ENCODE measurements at regions not wholly inside any gene's neighbourhood (a gene's known extent, or its start where the extent isn't known, plus 50 kb on each side); places are given as distances from the start of the nearest gene placed in this dataset.

DNA sequence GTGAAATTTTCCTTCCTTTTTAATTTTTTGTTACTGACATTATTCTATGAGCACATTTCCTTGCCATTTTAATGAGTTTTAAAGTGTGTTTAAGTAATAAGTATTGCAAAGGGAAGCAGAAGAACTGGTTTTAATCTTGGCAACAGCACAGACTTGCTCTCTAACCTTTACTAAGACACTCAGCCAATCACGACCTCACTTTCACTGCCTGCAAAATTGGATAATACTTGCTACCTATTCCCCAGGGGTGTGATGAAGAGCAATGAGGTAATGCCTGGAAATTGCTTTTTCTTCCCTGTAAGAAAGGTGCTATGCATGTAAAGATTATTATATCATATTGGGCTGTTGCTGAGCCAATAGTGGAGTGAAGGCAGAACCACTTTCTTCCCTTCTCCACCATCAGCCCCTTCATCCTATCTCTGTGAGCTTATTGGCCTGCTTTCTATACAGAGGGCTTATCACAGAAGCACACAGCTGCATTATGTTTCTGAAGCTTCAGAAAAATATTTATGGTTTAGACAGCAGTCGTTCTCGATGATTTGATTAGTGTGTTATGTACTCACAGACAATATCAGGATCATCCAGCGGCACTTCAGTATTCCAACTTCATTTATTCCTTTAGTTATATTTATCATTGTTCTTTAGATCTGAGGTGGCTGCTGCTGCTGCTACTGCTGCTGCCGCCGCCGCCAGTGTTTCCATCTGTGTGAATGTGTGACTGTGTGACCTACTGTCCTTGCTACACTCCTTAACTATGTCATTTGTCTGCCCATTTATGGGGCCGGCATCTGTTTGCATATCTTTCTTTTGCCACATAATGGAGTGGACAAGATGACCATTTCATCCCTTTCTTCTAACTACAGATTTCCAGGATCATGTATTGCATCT, 255.1 kb downstream of the C4orf33 start:
- Mint-ChIP-seq H3K4me1 (no peaks in the 10 kb centered on the region), H3K9me3 (no peaks in the 10 kb centered on the region), H3K36me3 (no peaks in the 10 kb centered on the region), H3K27ac (no peak overlapping the region), H3K27me3 (peaks cover 13% of the 10 kb centered on the region), H3K4me3 (no peak overlapping the region)
- DNase-seq: no peak

DNA sequence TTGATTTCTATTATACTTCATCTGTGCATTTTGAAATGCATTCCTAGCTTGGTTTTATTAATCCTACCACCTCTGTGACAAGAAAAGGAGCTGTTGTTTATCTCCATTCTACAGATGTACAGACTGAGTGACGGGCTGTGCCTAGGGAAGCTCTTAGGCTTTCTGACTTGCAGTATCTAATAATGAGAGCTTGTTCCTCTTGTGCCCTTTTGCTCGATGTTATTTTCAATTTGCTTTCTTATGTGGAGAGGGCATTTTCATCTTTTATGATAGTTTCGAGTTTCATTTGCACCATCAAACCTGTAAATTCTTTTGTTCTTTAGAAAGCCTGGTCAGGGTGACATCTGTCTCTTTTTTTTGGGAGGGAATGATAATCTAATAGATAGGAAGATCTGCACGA, 256.5 kb downstream of the C4orf33 start:
- DNase-seq: no peak
- no peaks in the 10 kb centered on the region for H3K36me3 Mint-ChIP-seq
- H3K4me3 Mint-ChIP-seq: no peak overlapping the region
- H3K27me3 Mint-ChIP-seq: peaks cover 13% of the 10 kb centered on the region
- H3K27ac Mint-ChIP-seq: no peak overlapping the region
- no peaks in the 10 kb centered on the region for H3K4me1 Mint-ChIP-seq
- no peaks in the 10 kb centered on the region for H3K9me3 Mint-ChIP-seq

DNA sequence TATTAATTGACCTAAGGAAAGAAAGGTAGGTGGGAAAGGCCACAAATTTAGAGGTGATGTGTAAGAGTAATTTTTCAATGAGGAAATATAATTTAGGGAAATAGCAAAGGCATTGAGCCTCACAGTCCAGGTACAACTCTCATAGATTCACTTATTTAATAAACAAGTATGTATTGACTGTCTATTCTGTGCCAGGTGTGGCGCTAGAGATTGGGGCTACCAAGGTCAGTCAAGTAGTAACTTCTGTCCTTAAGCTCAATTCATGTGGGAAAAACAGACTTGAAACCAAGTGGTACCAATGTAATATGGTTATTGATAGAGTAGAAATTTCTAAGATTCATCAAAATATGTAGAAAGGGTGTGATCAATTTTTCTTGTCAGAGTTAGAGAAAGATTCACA, 257.5 kb downstream of the C4orf33 start:
- no peaks in the 10 kb centered on the region for H3K36me3 Mint-ChIP-seq

DNA sequence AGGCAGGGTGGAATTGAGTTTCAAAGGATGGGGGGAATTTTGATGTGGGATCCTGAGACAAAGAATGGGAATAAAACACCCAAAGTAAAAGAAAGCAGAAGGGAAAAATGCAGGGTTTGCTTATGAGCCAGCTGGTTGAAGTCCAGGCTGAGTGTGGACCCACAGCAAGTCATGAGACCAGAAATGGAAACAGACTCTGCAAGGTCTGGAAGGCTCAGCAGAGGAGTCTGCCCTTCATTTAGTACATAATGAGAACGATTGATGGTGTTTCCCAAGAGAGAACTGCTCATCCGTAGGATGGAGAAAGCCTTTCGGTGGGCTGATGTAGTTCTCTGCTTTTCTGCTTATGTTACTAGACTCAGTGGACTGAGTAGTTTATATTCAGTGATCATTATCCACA, 259.1 kb downstream of the C4orf33 start:
- Mint-ChIP-seq H3K9me3 (no peaks in the 10 kb centered on the region), H3K4me1 (no peaks in the 10 kb centered on the region), H3K4me3 (no peak overlapping the region), H3K36me3 (no peaks in the 10 kb centered on the region), H3K27ac (no peak overlapping the region), H3K27me3 (peaks cover 14% of the 10 kb centered on the region)
- no peak for DNase-seq

More for the DNA sequence above, 257.5 kb downstream of the C4orf33 start:
- H3K27ac Mint-ChIP-seq: no peak overlapping the region
- no peaks in the 10 kb centered on the region for H3K9me3 Mint-ChIP-seq
- H3K4me3 Mint-ChIP-seq: no peak overlapping the region
- H3K4me1 Mint-ChIP-seq: no peaks in the 10 kb centered on the region
- H3K27me3 Mint-ChIP-seq: peaks cover 17% of the 10 kb centered on the region
- no peak for DNase-seq

DNA sequence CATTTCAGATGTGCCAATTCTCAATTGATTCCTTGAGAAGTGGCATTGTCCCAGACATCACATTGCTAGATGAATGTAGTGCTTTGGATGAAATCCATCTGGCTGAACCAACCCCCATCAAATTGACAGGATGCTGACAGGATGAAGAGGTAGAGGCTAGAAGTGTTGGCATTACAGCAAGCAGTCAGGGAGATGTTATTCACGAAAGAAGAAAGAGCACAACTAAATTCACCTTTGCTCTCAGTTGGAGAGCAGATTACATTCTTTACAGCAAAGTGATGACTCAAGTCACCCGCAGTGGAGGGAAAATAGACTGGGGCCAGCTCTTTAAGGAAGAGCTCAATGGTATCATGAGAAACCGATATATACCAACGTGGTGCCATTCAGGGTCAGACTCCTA, 259.6 kb downstream of the C4orf33 start:
- no peak overlapping the region for H3K4me3 Mint-ChIP-seq
- no peaks in the 10 kb centered on the region for H3K4me1 Mint-ChIP-seq
- H3K9me3 Mint-ChIP-seq: no peaks in the 10 kb centered on the region
- H3K27me3 Mint-ChIP-seq: peaks cover 14% of the 10 kb centered on the region
- no peak overlapping the region for H3K27ac Mint-ChIP-seq
- no peak for DNase-seq
- no peaks in the 10 kb centered on the region for H3K36me3 Mint-ChIP-seq

DNA sequence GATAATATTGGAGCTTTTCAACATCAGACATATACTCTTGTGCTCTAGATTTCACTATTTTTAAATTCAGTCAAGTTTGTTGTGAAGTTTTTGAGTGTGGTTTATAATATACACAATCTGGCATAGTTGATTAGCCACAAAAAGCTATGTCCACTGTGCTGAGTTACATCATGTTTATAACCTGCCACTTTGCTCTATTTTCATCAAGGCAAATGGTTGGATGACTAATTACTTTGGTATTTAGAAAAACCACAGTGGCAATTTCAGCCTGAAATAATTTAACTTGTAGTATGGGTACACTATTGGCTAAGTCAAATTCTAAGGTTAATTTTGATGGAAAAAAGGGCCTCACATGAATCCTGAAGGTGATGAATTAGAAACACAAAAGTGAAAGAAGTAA, 262.6 kb downstream of the C4orf33 start:
- Mint-ChIP-seq H3K27me3 (peaks cover 12% of the 10 kb centered on the region), H3K27ac (no peak overlapping the region), H3K9me3 (no peaks in the 10 kb centered on the region), H3K36me3 (no peaks in the 10 kb centered on the region), H3K4me3 (no peak overlapping the region), H3K4me1 (no peaks in the 10 kb centered on the region)
- DNase-seq: no peak

DNA sequence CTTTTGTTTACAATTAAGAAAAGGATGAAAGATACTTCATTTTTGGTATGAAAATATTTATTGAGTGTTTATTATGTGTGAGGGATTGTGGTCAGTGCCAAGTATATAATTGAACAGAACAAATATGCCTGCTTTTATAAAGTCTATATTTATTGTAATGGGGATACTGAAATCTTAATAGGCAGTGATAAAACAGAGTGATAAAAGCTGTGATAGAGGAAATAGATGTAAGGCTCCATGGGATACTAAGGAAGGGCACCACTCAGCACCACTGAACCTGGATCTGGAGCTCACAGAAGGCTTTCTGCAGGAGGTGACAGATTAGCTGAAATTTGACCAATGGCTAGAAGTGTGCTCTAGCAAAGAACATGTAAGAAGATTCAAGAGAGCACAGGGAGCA, 263.5 kb downstream of the C4orf33 start:
- no peak overlapping the region for H3K27ac Mint-ChIP-seq
- no peaks in the 10 kb centered on the region for H3K36me3 Mint-ChIP-seq
- H3K4me1 Mint-ChIP-seq: no peaks in the 10 kb centered on the region
- DNase-seq: no peak
- H3K9me3 Mint-ChIP-seq: no peaks in the 10 kb centered on the region
- peaks cover 7% of the 10 kb centered on the region for H3K27me3 Mint-ChIP-seq
- H3K4me3 Mint-ChIP-seq: no peak overlapping the region

DNA sequence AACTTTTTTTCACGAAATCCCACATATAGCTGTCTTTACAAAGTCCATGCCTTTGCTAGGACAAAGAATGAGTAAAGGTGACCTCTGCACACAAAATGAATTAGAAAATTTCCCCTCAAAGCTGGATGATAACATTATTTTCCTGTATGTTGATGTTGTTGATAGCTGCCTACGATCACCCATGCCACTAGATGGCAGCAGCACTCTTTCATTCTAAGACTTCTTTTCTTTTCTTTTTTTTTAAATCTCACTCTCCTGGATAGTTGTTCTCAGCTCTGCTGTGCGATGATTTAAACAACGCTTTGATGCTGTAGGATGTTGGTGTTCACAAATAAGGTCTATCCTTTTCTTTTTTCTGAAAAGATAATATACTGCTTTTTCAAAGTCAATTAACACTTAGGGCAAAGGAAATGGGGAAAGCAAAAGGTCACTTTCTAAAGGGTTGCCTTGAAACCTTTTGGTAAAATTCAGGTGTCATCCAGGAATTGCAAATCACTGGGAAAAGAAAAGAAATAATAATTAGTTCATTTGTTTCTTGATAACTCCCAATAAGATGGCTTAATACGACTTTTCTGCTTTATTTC, 266.8 kb downstream of the C4orf33 start:
- no peaks in the 10 kb centered on the region for H3K4me1 Mint-ChIP-seq
- no peaks in the 10 kb centered on the region for H3K36me3 Mint-ChIP-seq
- DNase-seq: peak; percentile 10
- H3K27me3 Mint-ChIP-seq: peaks cover 6% of the 10 kb centered on the region
- H3K27ac Mint-ChIP-seq: no peak overlapping the region
- no peaks in the 10 kb centered on the region for H3K9me3 Mint-ChIP-seq
- H3K4me3 Mint-ChIP-seq: no peak overlapping the region

DNA sequence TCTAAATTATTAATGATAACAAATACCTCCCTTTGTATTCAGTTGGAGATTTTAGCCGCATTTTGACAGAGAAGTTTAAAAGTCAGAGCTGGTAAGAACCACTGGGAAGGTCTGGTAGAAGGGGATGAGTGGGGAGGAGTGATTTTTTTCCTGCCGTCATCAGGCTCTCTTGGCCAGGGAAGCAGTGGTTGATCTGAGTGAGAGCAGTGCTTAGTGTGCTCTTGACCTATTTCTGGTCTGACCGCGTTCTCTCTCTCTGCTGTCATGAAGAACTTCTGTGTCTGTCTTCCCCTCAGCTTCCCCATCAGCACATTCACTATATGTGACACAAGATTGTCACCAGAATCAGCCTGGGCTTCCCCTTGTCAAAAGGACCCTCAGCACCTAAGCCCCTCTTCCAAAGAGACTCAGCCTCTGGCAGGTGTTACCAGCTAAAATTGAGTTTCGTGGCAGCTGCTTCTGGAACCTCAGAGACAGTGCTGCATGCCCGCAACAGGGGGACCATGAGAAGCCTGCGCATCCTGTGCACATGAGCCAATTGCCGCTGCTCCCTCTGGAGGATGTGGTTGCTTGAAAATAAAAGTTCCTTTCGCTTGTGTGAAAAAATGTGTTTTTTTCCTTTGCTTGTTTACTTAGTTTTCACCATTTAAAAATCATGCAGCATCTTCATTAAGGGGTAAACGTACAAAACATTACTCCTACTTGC, 268.9 kb downstream of the C4orf33 start:
- H3K27ac Mint-ChIP-seq: no peak overlapping the region
- peaks cover 3% of the 10 kb centered on the region for H3K27me3 Mint-ChIP-seq
- no peak for DNase-seq
- no peaks in the 10 kb centered on the region for H3K4me1 Mint-ChIP-seq
- H3K4me3 Mint-ChIP-seq: no peak overlapping the region
- no peaks in the 10 kb centered on the region for H3K9me3 Mint-ChIP-seq
- H3K36me3 Mint-ChIP-seq: no peaks in the 10 kb centered on the region

DNA sequence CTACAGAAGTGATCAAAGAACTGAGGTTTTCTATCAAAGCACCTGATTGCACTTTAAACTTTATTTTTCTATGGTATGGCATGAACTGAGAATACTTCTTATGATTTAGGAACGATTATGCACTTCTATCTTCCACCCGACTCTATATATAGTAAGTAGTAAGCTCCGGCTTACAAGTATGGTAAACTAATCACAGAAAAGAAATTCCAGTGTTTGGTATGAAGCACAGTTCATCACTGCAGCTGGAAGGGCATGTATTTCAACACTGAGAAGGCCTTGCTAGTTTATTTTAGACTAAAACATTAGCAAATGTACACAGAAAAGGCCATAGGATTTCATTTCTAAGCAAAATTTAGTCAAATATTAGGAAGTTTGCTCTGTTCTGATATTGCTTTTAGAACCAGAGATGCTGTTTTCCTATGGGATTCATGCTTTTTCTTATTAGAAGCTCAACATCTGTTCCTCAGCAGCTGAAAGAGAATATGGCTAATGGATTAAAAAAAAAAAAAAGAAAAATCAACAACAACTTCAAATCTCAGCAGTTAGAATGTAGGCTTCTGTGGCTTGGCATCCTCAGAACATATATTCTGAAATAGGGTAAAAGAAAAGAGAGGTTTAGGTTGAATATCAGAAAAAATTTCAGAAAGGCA, 273.5 kb downstream of the C4orf33 start:
- no peak for DNase-seq
- H3K27ac Mint-ChIP-seq: no peak overlapping the region
- no peaks in the 10 kb centered on the region for H3K36me3 Mint-ChIP-seq
- no peak overlapping the region for H3K4me3 Mint-ChIP-seq
- H3K9me3 Mint-ChIP-seq: no peaks in the 10 kb centered on the region
- no peaks in the 10 kb centered on the region for H3K4me1 Mint-ChIP-seq
- H3K27me3 Mint-ChIP-seq: no peaks in the 10 kb centered on the region

DNA sequence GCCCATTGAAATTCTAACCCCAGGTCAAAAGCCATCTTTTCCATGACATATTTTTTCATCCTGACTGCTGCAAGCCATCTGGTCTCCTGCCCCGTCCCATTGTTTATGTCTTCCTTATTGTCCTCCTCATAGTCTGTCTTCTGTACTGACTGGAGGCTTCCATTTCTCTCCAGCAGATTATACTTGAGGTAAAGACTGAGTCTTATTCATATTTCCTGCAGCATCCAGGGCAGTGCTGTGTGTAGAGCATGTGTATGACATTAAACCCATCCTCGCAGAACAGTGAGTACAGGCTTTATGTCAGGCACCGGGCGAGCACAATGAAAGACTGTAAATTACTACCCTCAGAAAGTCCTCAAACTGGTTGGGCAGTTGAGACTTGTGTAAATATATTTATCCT, 275.1 kb downstream of the C4orf33 start:
- no peak overlapping the region for H3K27ac Mint-ChIP-seq
- H3K9me3 Mint-ChIP-seq: no peaks in the 10 kb centered on the region
- H3K36me3 Mint-ChIP-seq: no peaks in the 10 kb centered on the region

DNA sequence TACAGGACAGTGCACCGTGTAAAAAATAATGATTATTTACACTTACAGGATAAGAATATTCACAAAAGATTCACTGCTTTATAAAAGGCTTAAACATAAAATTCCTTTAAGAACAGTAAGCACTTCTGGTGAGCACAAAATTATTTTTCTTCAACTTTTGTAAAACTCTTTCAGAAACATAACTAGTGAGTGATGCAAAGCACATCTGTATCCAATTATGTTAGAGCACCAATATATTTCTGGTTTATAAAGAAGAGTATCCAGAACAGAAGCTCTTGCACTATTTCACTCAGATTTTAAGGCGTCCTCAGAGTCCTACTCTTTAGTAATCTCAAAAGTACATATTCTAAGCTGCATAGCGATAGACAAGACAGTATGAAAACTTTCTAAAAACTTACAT, 276.0 kb downstream of the C4orf33 start:
- DNase-seq: no peak
- no peaks in the 10 kb centered on the region for H3K36me3 Mint-ChIP-seq
- H3K9me3 Mint-ChIP-seq: no peaks in the 10 kb centered on the region
- no peaks in the 10 kb centered on the region for H3K27me3 Mint-ChIP-seq
- H3K27ac Mint-ChIP-seq: no peak overlapping the region
- no peak overlapping the region for H3K4me3 Mint-ChIP-seq
- no peaks in the 10 kb centered on the region for H3K4me1 Mint-ChIP-seq

More for the DNA sequence above, 275.1 kb downstream of the C4orf33 start:
- Mint-ChIP-seq H3K4me1 (no peaks in the 10 kb centered on the region), H3K27me3 (no peaks in the 10 kb centered on the region), H3K4me3 (no peak overlapping the region)
- DNase-seq: no peak

DNA sequence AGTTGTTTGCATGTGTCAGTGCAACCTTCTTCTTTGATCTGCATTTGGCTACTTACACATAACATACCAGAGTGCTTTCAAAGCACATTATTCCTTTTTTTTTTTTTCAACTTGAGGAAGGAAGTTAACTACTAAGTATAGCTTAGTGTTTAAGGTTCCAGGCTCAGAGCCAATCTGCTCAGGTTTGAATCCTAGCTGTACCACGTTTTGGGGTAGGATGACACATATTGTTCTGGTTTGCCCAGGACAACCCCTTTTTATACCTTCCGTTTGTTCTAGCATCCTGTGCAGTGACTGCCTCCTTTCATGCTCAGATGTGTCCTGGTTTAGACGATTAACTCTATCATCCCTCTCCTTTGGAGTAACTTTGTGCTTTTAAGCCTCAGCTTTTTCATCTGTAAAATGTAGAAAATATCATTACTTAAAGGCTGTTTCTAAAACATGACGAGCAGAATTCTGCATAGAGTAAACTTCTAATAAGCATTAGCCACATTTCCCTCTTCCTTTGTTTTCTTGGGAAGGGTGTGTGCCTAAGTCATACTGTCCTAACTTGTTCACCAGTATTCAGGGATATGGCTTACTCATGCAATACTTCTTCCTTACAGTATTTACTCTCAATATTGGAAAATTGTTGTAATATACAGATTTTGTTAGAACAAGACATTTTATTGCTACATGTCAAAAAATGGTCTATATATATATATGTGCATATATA, 281.3 kb downstream of the C4orf33 start:
- H3K9me3 Mint-ChIP-seq: no peaks in the 10 kb centered on the region
- H3K4me1 Mint-ChIP-seq: no peaks in the 10 kb centered on the region
- H3K27ac Mint-ChIP-seq: no peak overlapping the region
- H3K4me3 Mint-ChIP-seq: no peak overlapping the region
- DNase-seq: no peak
- H3K27me3 Mint-ChIP-seq: peaks cover 18% of the 10 kb centered on the region
- no peaks in the 10 kb centered on the region for H3K36me3 Mint-ChIP-seq

DNA sequence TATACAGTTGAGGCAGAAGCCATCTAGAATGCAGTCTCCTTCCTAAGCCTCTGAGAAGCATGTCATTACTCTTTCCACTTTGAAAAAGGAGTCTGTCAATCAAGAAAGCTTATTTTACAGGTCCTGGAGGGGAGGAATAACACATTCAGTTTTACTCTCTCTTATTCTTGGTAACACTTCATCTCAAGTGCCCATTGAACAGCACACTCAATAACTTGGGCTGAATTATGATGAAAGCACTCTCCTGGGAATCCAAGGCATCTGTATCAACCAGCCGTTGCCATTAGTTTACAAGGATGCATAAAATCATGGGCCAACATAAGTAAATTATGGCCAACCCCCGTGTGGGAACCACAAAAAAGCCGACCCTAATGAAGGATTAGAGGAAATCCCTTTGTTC, 282.4 kb downstream of the C4orf33 start:
- Mint-ChIP-seq H3K9me3 (no peaks in the 10 kb centered on the region), H3K27me3 (peaks cover 18% of the 10 kb centered on the region), H3K4me3 (no peak overlapping the region), H3K4me1 (no peaks in the 10 kb centered on the region), H3K36me3 (no peaks in the 10 kb centered on the region), H3K27ac (no peak overlapping the region)
- DNase-seq: no peak

DNA sequence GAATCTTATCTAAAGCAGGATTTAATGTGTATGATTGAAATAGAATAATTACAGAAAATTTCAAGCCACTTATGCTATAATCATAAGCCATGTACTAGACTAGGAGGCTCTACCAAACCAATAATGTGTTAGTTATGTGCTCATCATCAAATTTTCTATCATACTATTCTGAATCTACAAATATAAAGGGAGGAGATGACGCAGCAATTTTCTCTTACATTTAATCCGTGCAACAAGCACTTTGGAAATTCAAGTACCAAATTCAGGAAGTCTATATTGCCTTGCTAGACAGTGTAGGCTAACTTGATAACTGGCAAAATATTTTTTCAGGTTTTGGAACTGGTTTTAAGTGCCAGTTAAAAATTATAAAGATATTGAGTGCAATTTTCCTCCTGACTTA, 283.5 kb downstream of the C4orf33 start:
- no peak for DNase-seq

More for the DNA sequence above, 283.5 kb downstream of the C4orf33 start:
- H3K36me3 Mint-ChIP-seq: no peaks in the 10 kb centered on the region
- H3K4me3 Mint-ChIP-seq: no peak overlapping the region
- no peaks in the 10 kb centered on the region for H3K4me1 Mint-ChIP-seq
- no peak overlapping the region for H3K27ac Mint-ChIP-seq
- H3K27me3 Mint-ChIP-seq: peaks cover 18% of the 10 kb centered on the region
- H3K9me3 Mint-ChIP-seq: no peaks in the 10 kb centered on the region
